ENCODE measurements at regions not wholly inside any gene's neighbourhood (a gene's known extent, or its start where the extent isn't known, plus 50 kb on each side); places are given as distances from the start of the nearest gene placed in this dataset.

GRCh38 chr4:62528874-62529273 is 1328.7 kb downstream of the ADGRL3 start:
- TF ChIP-seq MLXIP (CRISPR knock-in tag; IDR thresholded peaks at IDR 0.05; ENCODE audit: borderline replicate concordance) (no peak), SIN3B (IDR thresholded peaks at IDR 0.05; ENCODE audit: low read length) (no peak), SIN3A (IDR thresholded peaks at IDR 0.05; ENCODE audit: borderline replicate concordance, low read depth, low read length) (no peak), ZFAT (CRISPR knock-in tag; conservative IDR thresholded peaks at IDR 0.05) (no peak), ZNF558 (CRISPR knock-in tag; IDR thresholded peaks at IDR 0.05; ENCODE audit: borderline replicate concordance) (no peak), IRF1 (CRISPR knock-in tag; IDR thresholded peaks at IDR 0.05; ENCODE audit: low read depth) (no peak), NR2C2 (CRISPR knock-in tag; IDR thresholded peaks at IDR 0.05; ENCODE audit: borderline replicate concordance) (no peak), PAWR (CRISPR knock-in tag; IDR thresholded peaks at IDR 0.05; ENCODE audit: borderline replicate concordance) (no peak)

All from HepG2 (cell line).